GM12872 (cell line): ENCODE measurements at regions not wholly inside any gene's neighbourhood (a gene's known extent, or its start where the extent isn't known, plus 50 kb on each side); places are given as distances from the start of the nearest gene placed in this dataset.

Experiments
- CTCF ChIP-seq: IDR thresholded peaks from 3 replicates; pipeline ENCODE4 v1.5.1; 2011; ENCODE audit warnings: low read depth, mild to moderate bottlenecking, low read length, moderate library complexity; ENCODE audit not compliant: insufficient read depth

- TF ChIP-seq CTCF: no peak
These were observed 552.6 kb downstream of the TRIML1 start for GRCh38 chr4:188691811-188692210.

GRCh38 chr4:188695261-188695660, 556.0 kb downstream of the TRIML1 start:
- TF ChIP-seq CTCF: no peak

DNA sequence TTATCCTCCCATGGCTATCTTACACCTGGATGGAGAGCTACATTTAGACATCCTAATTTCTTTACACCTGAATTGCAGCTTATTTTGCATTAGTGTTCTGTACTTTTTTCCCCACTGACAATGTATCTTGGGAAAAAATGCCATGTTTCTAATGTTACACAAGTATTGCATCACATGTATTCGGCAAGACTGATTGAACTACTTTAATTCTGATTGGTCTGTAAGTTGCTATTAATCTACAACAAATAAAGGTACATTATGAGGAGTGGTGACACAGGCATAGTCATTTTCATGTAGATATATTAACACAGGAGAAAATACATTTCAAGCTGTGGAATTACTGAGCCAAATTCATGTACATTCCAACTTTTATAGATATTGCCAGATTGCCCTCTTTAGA, 558.0 kb downstream of the TRIML1 start:
- no peak for TF ChIP-seq CTCF

GRCh38 chr4:188701952-188702351, 562.7 kb downstream of the TRIML1 start:
- no peak for TF ChIP-seq CTCF

DNA sequence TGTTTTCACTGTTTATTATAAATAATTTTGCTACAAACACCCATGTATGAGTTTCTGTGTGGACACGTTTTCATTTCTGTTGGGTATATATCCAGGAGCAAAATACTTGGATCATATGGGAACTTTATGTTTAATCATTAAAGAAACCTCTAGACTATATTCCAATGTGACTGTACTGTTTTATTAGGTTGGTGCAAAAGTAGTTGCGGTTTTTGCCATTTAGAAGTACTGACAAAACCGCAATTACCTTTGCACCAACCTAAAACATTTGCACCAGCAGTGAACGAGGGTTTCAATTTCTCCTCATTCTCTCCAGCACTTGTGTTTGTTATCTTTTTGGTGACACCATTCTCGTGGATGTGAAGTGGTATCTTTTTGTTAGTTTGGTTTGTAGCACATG, 565.0 kb downstream of the TRIML1 start:
- no peak for TF ChIP-seq CTCF

DNA sequence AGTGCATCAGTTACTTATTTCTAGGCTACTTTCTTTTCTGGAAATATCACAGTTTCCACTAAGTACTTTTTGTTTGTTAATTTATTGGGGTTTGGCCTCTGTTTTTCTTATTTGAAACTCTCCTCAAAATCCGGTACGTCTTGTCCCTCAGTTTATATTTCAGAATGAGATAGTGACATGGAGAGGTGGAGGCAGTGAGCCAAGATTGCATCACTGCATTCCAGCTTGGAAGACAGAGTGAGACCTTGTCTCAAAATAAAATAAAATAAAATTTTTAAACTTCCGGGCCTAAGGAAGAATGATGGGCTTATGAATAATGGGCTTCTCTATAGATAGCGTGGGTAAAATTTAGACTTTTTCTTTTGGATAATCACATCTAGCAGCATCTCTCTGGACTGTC, 567.8 kb downstream of the TRIML1 start:
- no peak for TF ChIP-seq CTCF

GRCh38 chr4:188714501-188714900, 575.3 kb downstream of the TRIML1 start:
- TF ChIP-seq CTCF: no peak

DNA sequence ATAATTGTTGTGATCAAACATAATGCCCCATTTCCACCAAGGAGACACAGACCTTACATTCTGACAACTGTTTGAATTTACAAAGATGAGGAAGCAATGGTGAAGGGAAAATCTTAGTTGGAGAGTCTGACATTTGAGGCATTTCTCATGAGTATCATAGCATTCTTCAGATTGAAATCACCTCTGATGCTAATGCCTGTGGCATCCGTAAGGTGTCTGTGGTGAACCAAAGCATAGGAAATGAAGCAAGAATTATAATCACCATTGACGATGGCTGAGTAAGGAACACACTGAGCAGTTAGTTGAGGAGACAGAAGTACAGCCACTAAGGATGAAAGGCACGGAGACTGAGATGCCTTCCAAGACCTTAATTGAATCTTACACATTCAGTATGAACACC, 575.7 kb downstream of the TRIML1 start:
- no peak for TF ChIP-seq CTCF
